ENCODE measurements at regions not wholly inside any gene's neighbourhood (a gene's known extent, or its start where the extent isn't known, plus 50 kb on each side); places are given as distances from the start of the nearest gene placed in this dataset.

GRCh38 chr22:49086181-49086580, 741.5 kb downstream of the BRD1 start:
- DNase-seq (ENCODE audit: low spot score in 2 of 2): no peak
- Mint-ChIP-seq H3K9me3 (no peaks in the 10 kb centered on the region), H3K4me3 (no peak overlapping the region), H3K27me3 (peaks cover 3% of the 10 kb centered on the region), H3K27ac (no peak overlapping the region), H3K36me3 (no peaks in the 10 kb centered on the region), H3K4me1 (no peaks in the 10 kb centered on the region)
- no peak for ATAC-seq (ENCODE audit: low read depth)

- no peak for ATAC-seq (ENCODE audit: low read depth)
- H3K27ac Mint-ChIP-seq: no peak overlapping the region
- no peaks in the 10 kb centered on the region for H3K36me3 Mint-ChIP-seq
- no peak overlapping the region for H3K4me3 Mint-ChIP-seq
- DNase-seq (ENCODE audit: low spot score in 2 of 2): no peak
- H3K9me3 Mint-ChIP-seq: no peaks in the 10 kb centered on the region
- H3K4me1 Mint-ChIP-seq: no peaks in the 10 kb centered on the region
- peaks cover 1% of the 10 kb centered on the region for H3K27me3 Mint-ChIP-seq
These were observed 743.5 kb downstream of the BRD1 start for GRCh38 chr22:49084206-49084605.

- H3K4me3 Mint-ChIP-seq: no peak overlapping the region
- no peak overlapping the region for H3K27ac Mint-ChIP-seq
- H3K4me1 Mint-ChIP-seq: no peaks in the 10 kb centered on the region
- peaks cover 1% of the 10 kb centered on the region for H3K27me3 Mint-ChIP-seq
- no peak for DNase-seq (ENCODE audit: low spot score in 2 of 2)
- ATAC-seq (ENCODE audit: low read depth): no peak
- no peaks in the 10 kb centered on the region for H3K9me3 Mint-ChIP-seq
- no peaks in the 10 kb centered on the region for H3K36me3 Mint-ChIP-seq
These were observed 744.1 kb downstream of the BRD1 start for GRCh38 chr22:49083607-49084006.

- H3K36me3 Mint-ChIP-seq: no peaks in the 10 kb centered on the region
- no peaks in the 10 kb centered on the region for H3K9me3 Mint-ChIP-seq
- no peaks in the 10 kb centered on the region for H3K4me1 Mint-ChIP-seq
- H3K27me3 Mint-ChIP-seq: peaks cover 1% of the 10 kb centered on the region
- H3K27ac Mint-ChIP-seq: no peak overlapping the region
- ATAC-seq (ENCODE audit: low read depth) (no peak), DNase-seq (ENCODE audit: low spot score in 2 of 2) (no peak)
- no peak overlapping the region for H3K4me3 Mint-ChIP-seq
These were observed 745.2 kb downstream of the BRD1 start for GRCh38 chr22:49082451-49082850.

GRCh38 chr22:49081926-49082325, 745.7 kb downstream of the BRD1 start:
- no peaks in the 10 kb centered on the region for H3K9me3 Mint-ChIP-seq
- ATAC-seq (ENCODE audit: low read depth) (no peak), DNase-seq (ENCODE audit: low spot score in 2 of 2) (no peak)
- H3K36me3 Mint-ChIP-seq: no peaks in the 10 kb centered on the region
- H3K27ac Mint-ChIP-seq: no peak overlapping the region
- no peak overlapping the region for H3K4me3 Mint-ChIP-seq
- no peaks in the 10 kb centered on the region for H3K27me3 Mint-ChIP-seq
- H3K4me1 Mint-ChIP-seq: no peaks in the 10 kb centered on the region

- H3K4me3 Mint-ChIP-seq: no peak overlapping the region
- H3K27me3 Mint-ChIP-seq: no peaks in the 10 kb centered on the region
- ATAC-seq (ENCODE audit: low read depth) (no peak), DNase-seq (ENCODE audit: low spot score in 2 of 2) (no peak)
- H3K27ac Mint-ChIP-seq: no peak overlapping the region
- no peaks in the 10 kb centered on the region for H3K9me3 Mint-ChIP-seq
- H3K36me3 Mint-ChIP-seq: no peaks in the 10 kb centered on the region
- no peaks in the 10 kb centered on the region for H3K4me1 Mint-ChIP-seq
These were observed 746.4 kb downstream of the BRD1 start for GRCh38 chr22:49081261-49081666.

- Mint-ChIP-seq H3K27ac (no peak overlapping the region), H3K4me1 (no peaks in the 10 kb centered on the region), H3K9me3 (no peaks in the 10 kb centered on the region), H3K4me3 (no peak overlapping the region), H3K27me3 (no peaks in the 10 kb centered on the region), H3K36me3 (no peaks in the 10 kb centered on the region)
- no peak for DNase-seq (ENCODE audit: low spot score in 2 of 2)
- no peak for ATAC-seq (ENCODE audit: low read depth)
These were observed 747.0 kb downstream of the BRD1 start for GRCh38 chr22:49080631-49081030.

GRCh38 chr22:49079743-49080500, 747.8 kb downstream of the BRD1 start:
- Mint-ChIP-seq H3K27me3 (no peaks in the 10 kb centered on the region), H3K4me1 (no peaks in the 10 kb centered on the region), H3K27ac (no peak overlapping the region), H3K36me3 (no peaks in the 10 kb centered on the region), H3K4me3 (no peak overlapping the region), H3K9me3 (no peaks in the 10 kb centered on the region)
- no peak for ATAC-seq (ENCODE audit: low read depth)
- DNase-seq (ENCODE audit: low spot score in 2 of 2): no peak

GRCh38 chr22:49079027-49079725, 748.5 kb downstream of the BRD1 start:
- Mint-ChIP-seq H3K4me3 (no peak overlapping the region), H3K4me1 (no peaks in the 10 kb centered on the region), H3K9me3 (no peaks in the 10 kb centered on the region), H3K27ac (no peak overlapping the region), H3K36me3 (no peaks in the 10 kb centered on the region), H3K27me3 (no peaks in the 10 kb centered on the region)
- DNase-seq (ENCODE audit: low spot score in 2 of 2) (no peak), ATAC-seq (ENCODE audit: low read depth) (no peak)

- Mint-ChIP-seq H3K4me1 (no peaks in the 10 kb centered on the region), H3K36me3 (no peaks in the 10 kb centered on the region), H3K9me3 (no peaks in the 10 kb centered on the region), H3K27ac (no peak overlapping the region), H3K4me3 (no peak overlapping the region), H3K27me3 (no peaks in the 10 kb centered on the region)
- DNase-seq (ENCODE audit: low spot score in 2 of 2) (no peak), ATAC-seq (ENCODE audit: low read depth) (no peak)
These were observed 749.5 kb downstream of the BRD1 start for GRCh38 chr22:49078076-49078710.

GRCh38 chr22:49077586-49077985, 750.1 kb downstream of the BRD1 start:
- H3K27ac Mint-ChIP-seq: no peak overlapping the region
- no peaks in the 10 kb centered on the region for H3K4me1 Mint-ChIP-seq
- ATAC-seq (ENCODE audit: low read depth) (no peak), DNase-seq (ENCODE audit: low spot score in 2 of 2) (no peak)
- no peak overlapping the region for H3K4me3 Mint-ChIP-seq
- H3K36me3 Mint-ChIP-seq: no peaks in the 10 kb centered on the region
- H3K27me3 Mint-ChIP-seq: no peaks in the 10 kb centered on the region
- no peaks in the 10 kb centered on the region for H3K9me3 Mint-ChIP-seq

- ATAC-seq (ENCODE audit: low read depth) (no peak), DNase-seq (ENCODE audit: low spot score in 2 of 2) (no peak)
- Mint-ChIP-seq H3K27ac (no peak overlapping the region), H3K4me3 (no peak overlapping the region), H3K4me1 (no peaks in the 10 kb centered on the region), H3K27me3 (no peaks in the 10 kb centered on the region), H3K36me3 (no peaks in the 10 kb centered on the region), H3K9me3 (no peaks in the 10 kb centered on the region)
These were observed 750.7 kb downstream of the BRD1 start for GRCh38 chr22:49077036-49077393.

GRCh38 chr22:49076300-49077035, 751.2 kb downstream of the BRD1 start:
- no peak for ATAC-seq (ENCODE audit: low read depth)

GRCh38 chr22:49075150-49075549, 752.5 kb downstream of the BRD1 start:
- no peaks in the 10 kb centered on the region for H3K27me3 Mint-ChIP-seq
- no peak overlapping the region for H3K27ac Mint-ChIP-seq
- peaks cover 5% of the 10 kb centered on the region for H3K9me3 Mint-ChIP-seq
- DNase-seq (ENCODE audit: low spot score in 2 of 2) (no peak), ATAC-seq (ENCODE audit: low read depth) (no peak)
- no peak overlapping the region for H3K4me3 Mint-ChIP-seq
- H3K4me1 Mint-ChIP-seq: no peaks in the 10 kb centered on the region
- no peaks in the 10 kb centered on the region for H3K36me3 Mint-ChIP-seq

More at GRCh38 chr22:49076300-49077035, 751.2 kb downstream of the BRD1 start:
- no peak for DNase-seq (ENCODE audit: low spot score in 2 of 2)
- H3K27me3 Mint-ChIP-seq: no peaks in the 10 kb centered on the region
- H3K9me3 Mint-ChIP-seq: no peaks in the 10 kb centered on the region
- no peaks in the 10 kb centered on the region for H3K36me3 Mint-ChIP-seq
- H3K27ac Mint-ChIP-seq: no peak overlapping the region
- no peaks in the 10 kb centered on the region for H3K4me1 Mint-ChIP-seq
- no peak overlapping the region for H3K4me3 Mint-ChIP-seq
